ENCODE measurements at regions not wholly inside any gene's neighbourhood (a gene's known extent, or its start where the extent isn't known, plus 50 kb on each side); places are given as distances from the start of the nearest gene placed in this dataset.
"Not testable (repeated sequence)": the region's sequence is repeated elsewhere in the genome, so short reads cannot be mapped to it uniquely, and the experiment has no call there.

DNA sequence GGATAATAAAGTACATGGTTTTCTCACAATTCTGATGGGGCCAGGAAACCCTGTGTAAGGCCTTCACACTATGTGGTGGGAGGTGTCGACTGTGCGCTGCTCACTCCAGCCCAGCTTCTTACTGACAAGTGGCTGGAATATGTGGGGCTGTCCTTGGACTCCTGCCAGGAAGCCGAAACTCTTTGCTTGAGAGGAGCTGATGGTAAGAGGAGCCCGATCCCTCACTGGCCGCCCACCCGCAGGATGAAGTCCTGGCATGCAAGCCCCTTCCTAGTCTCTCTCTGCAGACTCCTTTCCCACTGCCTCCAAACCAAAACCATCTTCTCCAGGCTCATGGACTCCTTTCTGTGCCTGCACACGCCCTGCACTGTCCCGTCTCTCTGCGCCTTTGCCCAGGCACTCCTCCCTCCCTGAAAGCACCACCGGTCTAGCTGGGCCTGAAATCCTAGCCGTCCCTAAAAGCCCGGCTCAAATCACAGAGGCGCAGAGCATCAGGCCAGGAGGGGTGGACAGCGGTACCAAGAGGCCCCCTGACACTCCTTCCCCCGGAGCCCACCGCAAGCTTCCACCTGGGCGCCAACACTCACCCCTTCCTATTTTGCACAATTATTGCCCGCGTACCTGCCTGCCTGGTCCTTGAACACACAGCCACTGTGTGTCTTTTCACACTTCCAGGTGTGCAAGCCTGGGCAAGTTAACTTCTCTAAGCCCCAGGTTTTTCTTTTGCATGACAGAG lies 125.8 kb upstream of the ZNF746 start:
- H3K4me1 ChIP-seq (ENCODE audit: control insufficient read depth, insufficient read depth, low read length), result peaks cover 15% of the 10 kb centered on the region
- peak overlapping the region; percentile 85 for H3K9ac ChIP-seq (ENCODE audit: low read length in 2 of 2)
- not testable (repeated sequence) for H3K27ac ChIP-seq (ENCODE audit: low read length); H3K9me3 ChIP-seq (ENCODE audit: control insufficient read depth in 2 of 2, low read length in 2 of 2); H3K27me3 ChIP-seq (ENCODE audit: control insufficient read depth in 1 of 2, insufficient read depth in 2 of 2, low read length in 2 of 2)
- peak overlapping the region; percentile 86 for H3K4me3 ChIP-seq (ENCODE audit: low read length in 2 of 2)
- H3K36me3 ChIP-seq (ENCODE audit: control insufficient read depth in 2 of 2, insufficient read depth in 2 of 2, low read length in 2 of 2), result peaks cover 18 to 19% of the 10 kb centered on the region in 2 donors

DNA sequence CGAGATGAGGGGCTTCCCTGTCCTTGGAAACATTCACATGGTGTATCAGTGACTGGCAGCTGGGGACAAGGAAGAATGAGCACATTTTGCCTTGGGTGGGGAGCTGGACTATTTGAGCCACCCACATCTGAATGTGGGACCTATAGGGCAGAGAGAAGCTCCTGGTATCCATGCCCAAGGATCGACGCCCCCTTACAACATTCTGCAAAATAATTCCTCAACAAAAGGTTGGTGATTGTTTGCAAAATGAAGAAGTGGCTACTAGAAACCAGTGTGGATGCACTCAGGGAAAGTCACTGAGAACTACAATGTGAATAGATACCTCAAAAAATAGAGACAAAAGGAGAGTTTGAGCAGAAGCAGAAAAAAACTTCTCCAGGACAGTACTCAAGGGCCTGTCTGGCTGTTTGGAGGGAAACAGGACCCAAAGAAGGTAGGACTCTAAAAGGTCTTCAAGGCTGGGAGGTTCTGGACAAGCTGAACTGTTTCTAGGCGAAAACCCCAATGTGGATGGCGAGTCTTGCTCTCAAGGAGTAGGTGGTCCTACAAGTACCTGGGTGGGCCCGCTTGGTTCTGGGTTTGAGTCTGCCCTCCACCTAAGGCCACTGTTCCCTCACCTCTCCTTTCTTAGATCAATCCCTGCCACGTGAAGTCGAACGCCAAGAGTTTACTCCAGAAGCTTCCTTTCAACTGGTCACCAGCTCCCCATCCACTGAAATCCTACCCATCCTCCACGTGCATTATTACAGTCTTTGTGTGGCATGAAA lies 125.0 kb upstream of the ZNF746 start:
- Histone ChIP-seq H3K4me1 (ENCODE audit: control insufficient read depth, insufficient read depth, low read length) (peaks cover 15% of the 10 kb centered on the region), H3K9me3 (ENCODE audit: control insufficient read depth in 2 of 2, low read length in 2 of 2) (no peaks in the 10 kb centered on the region), H3K4me3 (ENCODE audit: low read length in 2 of 2) (peak overlapping the region; percentile 86), H3K36me3 (ENCODE audit: control insufficient read depth in 2 of 2, insufficient read depth in 2 of 2, low read length in 2 of 2) (peaks cover 21 to 24% of the 10 kb centered on the region in 2 donors), H3K9ac (ENCODE audit: low read length in 2 of 2) (peak overlapping the region; percentile 29 to 44), H3K27ac (ENCODE audit: low read length) (no peak overlapping the region), H3K27me3 (ENCODE audit: control insufficient read depth in 1 of 2, insufficient read depth in 2 of 2, low read length in 2 of 2) (no peaks in the 10 kb centered on the region)

DNA sequence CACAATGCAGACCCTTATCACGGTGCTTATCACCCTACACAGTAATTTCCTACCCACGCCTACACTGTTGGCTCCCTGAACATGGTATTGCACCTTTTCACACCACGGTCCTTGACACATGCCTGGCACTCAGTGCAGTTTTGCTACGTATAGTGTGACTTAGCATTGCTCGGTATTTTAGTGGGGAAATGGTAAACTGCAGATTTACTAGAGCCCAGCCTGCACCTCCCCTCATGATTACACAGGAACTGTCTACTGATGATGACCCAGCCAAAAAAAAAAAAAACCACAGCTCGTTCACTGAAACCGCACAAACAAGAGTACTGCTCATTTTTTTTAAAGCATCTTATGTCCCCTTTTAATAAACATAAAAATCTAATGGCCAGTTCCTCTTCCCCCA lies 124.2 kb upstream of the ZNF746 start:
- H3K4me3 ChIP-seq (ENCODE audit: low read length in 2 of 2), result no peak overlapping the region
- H3K27ac ChIP-seq (ENCODE audit: low read length), result no peak overlapping the region
- peaks cover 15% of the 10 kb centered on the region for H3K4me1 ChIP-seq (ENCODE audit: control insufficient read depth, insufficient read depth, low read length)
- no peaks in the 10 kb centered on the region for H3K9me3 ChIP-seq (ENCODE audit: control insufficient read depth in 2 of 2, low read length in 2 of 2)
- H3K27me3 ChIP-seq (ENCODE audit: control insufficient read depth in 1 of 2, insufficient read depth in 2 of 2, low read length in 2 of 2), result no peaks in the 10 kb centered on the region
- H3K36me3 ChIP-seq (ENCODE audit: control insufficient read depth in 2 of 2, insufficient read depth in 2 of 2, low read length in 2 of 2), result peaks cover 25 to 30% of the 10 kb centered on the region in 2 donors
- H3K9ac ChIP-seq (ENCODE audit: low read length in 2 of 2), result no peak overlapping the region

DNA sequence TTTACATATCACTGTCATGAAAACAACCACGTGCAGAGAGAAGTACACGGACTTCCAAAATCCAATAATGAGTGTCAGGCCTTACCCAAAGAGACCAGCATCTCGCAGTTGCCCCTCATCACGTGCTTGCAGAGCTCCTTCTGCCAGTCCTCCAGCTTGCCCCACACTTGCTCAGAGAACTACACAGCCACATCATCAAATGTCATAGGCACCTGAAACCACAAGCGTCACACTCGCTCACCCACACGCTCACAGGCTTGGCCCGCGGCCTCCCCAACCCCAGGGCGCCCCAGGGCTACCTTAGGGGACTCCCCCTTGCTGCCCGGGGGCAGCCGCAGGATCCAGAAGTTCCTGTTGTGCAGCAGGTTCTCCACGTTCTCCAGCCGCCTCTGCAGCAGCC lies 123.4 kb upstream of the ZNF746 start:
- no peak overlapping the region for H3K27ac ChIP-seq (ENCODE audit: low read length)
- no peaks in the 10 kb centered on the region for H3K27me3 ChIP-seq (ENCODE audit: control insufficient read depth in 1 of 2, insufficient read depth in 2 of 2, low read length in 2 of 2)
- H3K4me1 ChIP-seq (ENCODE audit: control insufficient read depth, insufficient read depth, low read length), result peaks cover 15% of the 10 kb centered on the region
- peaks cover 32 to 36% of the 10 kb centered on the region in 2 donors for H3K36me3 ChIP-seq (ENCODE audit: control insufficient read depth in 2 of 2, insufficient read depth in 2 of 2, low read length in 2 of 2)
- H3K9ac ChIP-seq (ENCODE audit: low read length in 2 of 2), result no peak overlapping the region
- H3K4me3 ChIP-seq (ENCODE audit: low read length in 2 of 2), result no peak overlapping the region
- no peaks in the 10 kb centered on the region for H3K9me3 ChIP-seq (ENCODE audit: control insufficient read depth in 2 of 2, low read length in 2 of 2)

GRCh38 chr7:149616898-149617297 lies 119.3 kb upstream of the ZNF746 start:
- Histone ChIP-seq H3K27me3 (ENCODE audit: control insufficient read depth in 1 of 2, insufficient read depth in 2 of 2, low read length in 2 of 2) (no peaks in the 10 kb centered on the region), H3K36me3 (ENCODE audit: control insufficient read depth in 2 of 2, insufficient read depth in 2 of 2, low read length in 2 of 2) (peaks cover 57 to 64% of the 10 kb centered on the region in 2 donors), H3K4me3 (ENCODE audit: low read length in 2 of 2) (no peak overlapping the region), H3K9me3 (ENCODE audit: control insufficient read depth in 2 of 2, low read length in 2 of 2) (no peaks in the 10 kb centered on the region), H3K27ac (ENCODE audit: low read length) (no peak overlapping the region), H3K4me1 (ENCODE audit: control insufficient read depth, insufficient read depth, low read length) (no peaks in the 10 kb centered on the region), H3K9ac (ENCODE audit: low read length in 2 of 2) (no peak overlapping the region)

DNA sequence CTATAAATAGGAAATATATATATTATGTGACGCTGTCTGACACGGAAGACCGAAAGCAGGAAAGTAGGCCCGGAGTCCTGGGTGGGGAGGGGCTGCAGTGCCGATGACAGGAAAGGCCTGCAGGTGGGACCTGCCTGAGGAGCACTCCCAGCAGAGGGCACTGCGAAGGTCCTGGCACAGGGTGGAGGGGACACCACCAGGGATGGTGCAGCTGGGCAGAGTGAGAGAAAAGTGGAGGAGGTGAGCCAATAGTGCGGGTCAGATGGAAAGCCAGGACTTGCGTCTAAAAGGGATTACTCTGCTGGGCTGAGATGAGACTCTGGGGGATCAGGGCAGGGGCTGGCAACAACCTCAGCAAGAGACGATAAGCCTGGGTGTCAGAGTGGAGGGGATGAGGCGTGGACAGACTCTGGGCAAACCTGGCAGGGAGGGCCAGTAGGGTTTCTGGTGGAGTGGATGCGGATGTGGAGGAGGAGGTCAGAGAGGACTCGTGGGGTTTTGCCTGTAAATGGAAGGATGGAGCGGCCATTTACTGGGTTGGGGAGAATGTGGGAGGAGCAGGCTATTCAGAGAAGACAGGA lies 118.2 kb upstream of the ZNF746 start:
- Histone ChIP-seq H3K27ac (ENCODE audit: low read length) (no peak overlapping the region), H3K4me3 (ENCODE audit: low read length in 2 of 2) (no peak overlapping the region), H3K4me1 (ENCODE audit: control insufficient read depth, insufficient read depth, low read length) (no peaks in the 10 kb centered on the region), H3K36me3 (ENCODE audit: control insufficient read depth in 2 of 2, insufficient read depth in 2 of 2, low read length in 2 of 2) (peaks cover 65 to 72% of the 10 kb centered on the region in 2 donors), H3K9me3 (ENCODE audit: control insufficient read depth in 2 of 2, low read length in 2 of 2) (no peaks in the 10 kb centered on the region), H3K27me3 (ENCODE audit: control insufficient read depth in 1 of 2, insufficient read depth in 2 of 2, low read length in 2 of 2) (no peaks in the 10 kb centered on the region), H3K9ac (ENCODE audit: low read length in 2 of 2) (no peak overlapping the region)

- Histone ChIP-seq H3K27ac (ENCODE audit: low read length) (no peak overlapping the region), H3K4me1 (ENCODE audit: control insufficient read depth, insufficient read depth, low read length) (no peaks in the 10 kb centered on the region), H3K9me3 (ENCODE audit: control insufficient read depth in 2 of 2, low read length in 2 of 2) (no peaks in the 10 kb centered on the region), H3K27me3 (ENCODE audit: control insufficient read depth in 1 of 2, insufficient read depth in 2 of 2, low read length in 2 of 2) (no peaks in the 10 kb centered on the region), H3K9ac (ENCODE audit: low read length in 2 of 2) (no peak overlapping the region), H3K36me3 (ENCODE audit: control insufficient read depth in 2 of 2, insufficient read depth in 2 of 2, low read length in 2 of 2) (peaks cover 56 to 59% of the 10 kb centered on the region in 2 donors), H3K4me3 (ENCODE audit: low read length in 2 of 2) (no peak overlapping the region)
Observed at GRCh38 chr7:149610441-149611011, 112.9 kb upstream of the ZNF746 start.

GRCh38 chr7:149608168-149608567 lies 110.6 kb upstream of the ZNF746 start:
- H3K9me3 ChIP-seq (ENCODE audit: control insufficient read depth in 2 of 2, low read length in 2 of 2), result no peaks in the 10 kb centered on the region

DNA sequence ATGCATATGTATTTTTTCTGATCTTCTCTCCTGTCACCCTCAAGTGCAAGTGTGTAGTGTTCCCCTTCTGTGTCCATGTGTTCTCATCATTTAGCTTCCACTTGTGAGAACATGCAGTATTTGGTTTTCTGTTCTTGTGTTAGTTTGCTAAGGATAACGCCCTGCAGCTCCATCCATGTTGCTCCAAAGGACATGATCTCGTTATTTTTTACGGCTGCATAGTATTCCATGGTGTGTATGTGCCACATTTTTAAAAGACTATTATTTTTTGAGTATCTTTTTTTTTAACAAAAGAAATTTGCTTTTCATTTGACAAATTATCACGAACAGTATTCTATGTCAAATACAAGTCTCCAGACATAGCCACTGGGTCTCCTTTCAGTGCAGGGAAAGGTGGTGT lies 110.1 kb upstream of the ZNF746 start:
- H3K27me3 ChIP-seq (ENCODE audit: control insufficient read depth in 1 of 2, insufficient read depth in 2 of 2, low read length in 2 of 2), result no peaks in the 10 kb centered on the region
- no peak overlapping the region for H3K27ac ChIP-seq (ENCODE audit: low read length)
- H3K9ac ChIP-seq (ENCODE audit: low read length in 2 of 2), result no peak overlapping the region
- H3K4me1 ChIP-seq (ENCODE audit: control insufficient read depth, insufficient read depth, low read length), result no peaks in the 10 kb centered on the region
- no peak overlapping the region for H3K4me3 ChIP-seq (ENCODE audit: low read length in 2 of 2)
- peaks cover 44 to 48% of the 10 kb centered on the region in 2 donors for H3K36me3 ChIP-seq (ENCODE audit: control insufficient read depth in 2 of 2, insufficient read depth in 2 of 2, low read length in 2 of 2)
- H3K9me3 ChIP-seq (ENCODE audit: control insufficient read depth in 2 of 2, low read length in 2 of 2), result no peaks in the 10 kb centered on the region

More at GRCh38 chr7:149608168-149608567, 110.6 kb upstream of the ZNF746 start:
- Histone ChIP-seq H3K27ac (ENCODE audit: low read length) (no peak overlapping the region), H3K4me3 (ENCODE audit: low read length in 2 of 2) (no peak overlapping the region), H3K36me3 (ENCODE audit: control insufficient read depth in 2 of 2, insufficient read depth in 2 of 2, low read length in 2 of 2) (peaks cover 46 to 49% of the 10 kb centered on the region in 2 donors), H3K4me1 (ENCODE audit: control insufficient read depth, insufficient read depth, low read length) (no peaks in the 10 kb centered on the region), H3K27me3 (ENCODE audit: control insufficient read depth in 1 of 2, insufficient read depth in 2 of 2, low read length in 2 of 2) (no peaks in the 10 kb centered on the region), H3K9ac (ENCODE audit: low read length in 2 of 2) (no peak overlapping the region)

DNA sequence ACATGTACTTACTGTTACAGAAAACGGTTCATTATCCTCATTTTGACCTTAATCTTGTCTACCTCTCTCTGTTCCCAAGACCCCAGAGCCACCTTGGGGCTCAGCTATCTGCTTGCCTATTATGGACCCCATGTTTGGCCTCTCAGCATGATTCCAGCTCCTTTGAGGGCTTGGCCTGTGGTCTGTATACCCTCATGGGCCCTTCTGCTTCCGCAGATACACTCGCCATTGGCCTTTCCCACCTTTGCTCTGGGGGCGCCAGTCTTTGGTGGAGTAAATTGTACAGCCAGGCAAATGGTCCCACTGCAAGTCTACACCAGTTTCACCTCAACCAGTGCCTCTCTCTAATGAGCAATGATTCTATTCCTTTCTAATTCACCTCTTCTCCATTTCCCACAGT lies 109.2 kb upstream of the ZNF746 start:
- no peaks in the 10 kb centered on the region for H3K9me3 ChIP-seq (ENCODE audit: control insufficient read depth in 2 of 2, low read length in 2 of 2)
- no peaks in the 10 kb centered on the region for H3K4me1 ChIP-seq (ENCODE audit: control insufficient read depth, insufficient read depth, low read length)
- H3K9ac ChIP-seq (ENCODE audit: low read length in 2 of 2), result no peak overlapping the region
- H3K4me3 ChIP-seq (ENCODE audit: low read length in 2 of 2), result no peak overlapping the region
- no peaks in the 10 kb centered on the region for H3K27me3 ChIP-seq (ENCODE audit: control insufficient read depth in 1 of 2, insufficient read depth in 2 of 2, low read length in 2 of 2)
- no peak overlapping the region for H3K27ac ChIP-seq (ENCODE audit: low read length)
- H3K36me3 ChIP-seq (ENCODE audit: control insufficient read depth in 2 of 2, insufficient read depth in 2 of 2, low read length in 2 of 2), result peaks cover 43 to 48% of the 10 kb centered on the region in 2 donors

All from stomach smooth muscle (tissue), 2 donors.